ENCODE measurements at regions not wholly inside any gene's neighbourhood (a gene's known extent, or its start where the extent isn't known, plus 50 kb on each side); places are given as distances from the start of the nearest gene placed in this dataset.

DNA sequence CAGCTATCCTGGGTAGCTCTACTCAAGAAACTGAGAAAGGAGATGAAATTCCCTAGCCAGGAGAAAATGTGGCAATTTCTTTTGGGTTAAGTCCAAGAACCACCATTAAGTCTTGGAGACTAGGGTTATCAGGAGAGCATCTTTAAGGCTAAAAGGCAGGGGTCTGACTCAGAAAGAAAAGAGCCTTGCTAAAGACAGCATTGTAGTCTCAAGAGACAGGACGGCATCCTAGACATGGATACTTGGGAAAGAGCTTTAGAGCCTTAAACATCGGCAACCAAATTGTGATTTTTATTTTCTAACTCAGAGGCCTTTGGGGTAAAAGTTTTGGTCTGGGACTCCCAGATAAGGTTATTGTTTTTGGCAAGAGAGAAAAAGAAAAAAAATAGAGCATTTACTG, 83.1 kb downstream of the FAS start:
- TF ChIP-seq, protein P1, sequence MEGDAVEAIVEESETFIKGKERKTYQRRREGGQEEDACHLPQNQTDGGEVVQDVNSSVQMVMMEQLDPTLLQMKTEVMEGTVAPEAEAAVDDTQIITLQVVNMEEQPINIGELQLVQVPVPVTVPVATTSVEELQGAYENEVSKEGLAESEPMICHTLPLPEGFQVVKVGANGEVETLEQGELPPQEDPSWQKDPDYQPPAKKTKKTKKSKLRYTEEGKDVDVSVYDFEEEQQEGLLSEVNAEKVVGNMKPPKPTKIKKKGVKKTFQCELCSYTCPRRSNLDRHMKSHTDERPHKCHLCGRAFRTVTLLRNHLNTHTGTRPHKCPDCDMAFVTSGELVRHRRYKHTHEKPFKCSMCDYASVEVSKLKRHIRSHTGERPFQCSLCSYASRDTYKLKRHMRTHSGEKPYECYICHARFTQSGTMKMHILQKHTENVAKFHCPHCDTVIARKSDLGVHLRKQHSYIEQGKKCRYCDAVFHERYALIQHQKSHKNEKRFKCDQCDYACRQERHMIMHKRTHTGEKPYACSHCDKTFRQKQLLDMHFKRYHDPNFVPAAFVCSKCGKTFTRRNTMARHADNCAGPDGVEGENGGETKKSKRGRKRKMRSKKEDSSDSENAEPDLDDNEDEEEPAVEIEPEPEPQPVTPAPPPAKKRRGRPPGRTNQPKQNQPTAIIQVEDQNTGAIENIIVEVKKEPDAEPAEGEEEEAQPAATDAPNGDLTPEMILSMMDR (conservative IDR thresholded peaks at IDR 0.05): no peak
- Histone ChIP-seq H3K4me1 (ENCODE audit: control insufficient read depth, insufficient read depth, low read length) (no peaks in the 10 kb centered on the region), H3K36me3 (ENCODE audit: control insufficient read depth, insufficient read depth, low read length) (no peaks in the 10 kb centered on the region), H3K27me3 (ENCODE audit: control insufficient read depth, insufficient read depth, low read length, poor library complexity, severe bottlenecking) (no peaks in the 10 kb centered on the region), H3K9me3 (ENCODE audit: control insufficient read depth, low read length) (no peaks in the 10 kb centered on the region), H3K9ac (ENCODE audit: extremely low read depth, low read length, poor library complexity, severe bottlenecking) (no peak overlapping the region), H3K27ac (ENCODE audit: low read depth, low read length) (no peak overlapping the region), H3K4me3 (ENCODE audit: low read length) (no peak overlapping the region)
- Mint-ChIP-seq H3K36me3 (ENCODE audit: low read depth) (no peaks in the 10 kb centered on the region), H3K27me3 (ENCODE audit: insufficient read depth) (no peaks in the 10 kb centered on the region), H3K27ac (no peak overlapping the region), H3K4me3 (no peak overlapping the region), H3K4me1 (no peaks in the 10 kb centered on the region), H3K9me3 (no peaks in the 10 kb centered on the region)
- WGBS, 2 experiments (ENCODE audit: insufficient coverage in 1 of 2, insufficient read length in 1 of 2): 75 to 91% methylated on average over 2 of the region's 2 CpGs
- no peak for DNase-seq

DNA sequence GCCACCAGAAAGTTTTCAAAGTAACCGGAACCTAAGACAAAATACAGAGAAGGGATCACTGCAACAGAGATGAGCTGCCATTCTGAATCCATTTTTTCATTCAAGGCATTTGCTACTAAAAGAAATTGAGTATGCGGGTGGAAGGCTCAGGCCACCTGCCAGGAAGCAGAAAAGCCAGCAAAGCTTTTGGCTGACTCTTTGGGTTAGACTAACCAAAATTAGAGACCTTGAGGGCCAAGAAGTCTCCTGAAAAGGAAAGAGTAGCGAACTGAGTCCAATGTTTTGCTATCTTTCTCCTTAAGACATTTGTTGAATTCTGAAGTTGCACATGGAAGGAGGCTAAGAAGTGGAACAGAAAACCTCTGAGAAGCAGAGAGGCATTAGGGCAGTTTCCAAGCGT, 79.0 kb downstream of the FAS start:
- Mint-ChIP-seq H3K4me1 (peaks cover 5% of the 10 kb centered on the region), H3K9me3 (no peaks in the 10 kb centered on the region), H3K4me3 (no peak overlapping the region), H3K27me3 (ENCODE audit: insufficient read depth) (no peaks in the 10 kb centered on the region), H3K27ac (no peak overlapping the region), H3K36me3 (ENCODE audit: low read depth) (no peaks in the 10 kb centered on the region)
- DNase-seq: no peak
- no peak overlapping the region for H3K27ac ChIP-seq (ENCODE audit: low read depth, low read length)
- H3K4me3 ChIP-seq (ENCODE audit: low read length): no peak overlapping the region
- no peaks in the 10 kb centered on the region for H3K4me1 ChIP-seq (ENCODE audit: control insufficient read depth, insufficient read depth, low read length)
- H3K9ac ChIP-seq (ENCODE audit: extremely low read depth, low read length, poor library complexity, severe bottlenecking): no peak overlapping the region
- no peaks in the 10 kb centered on the region for H3K9me3 ChIP-seq (ENCODE audit: control insufficient read depth, low read length)
- TF ChIP-seq, protein P1 (conservative IDR thresholded peaks at IDR 0.05): no peak
- H3K27me3 ChIP-seq (ENCODE audit: control insufficient read depth, insufficient read depth, low read length, poor library complexity, severe bottlenecking): no peaks in the 10 kb centered on the region
- H3K36me3 ChIP-seq (ENCODE audit: control insufficient read depth, insufficient read depth, low read length): no peaks in the 10 kb centered on the region
- 92 to 93% methylated on average over 4 of the region's 4 CpGs for WGBS, 2 experiments (ENCODE audit: insufficient coverage in 1 of 2, insufficient read length in 1 of 2)

All from endodermal cell (in vitro differentiated cells).